Prostate gland (tissue), 2 donors: ENCODE measurements at regions not wholly inside any gene's neighbourhood (a gene's known extent, or its start where the extent isn't known, plus 50 kb on each side); places are given as distances from the start of the nearest gene placed in this dataset.

Experiments used
- DNase-seq: peaks from one replicate; pipeline ENCODE4 v3.0.0-alpha.2; 2019; ENCODE audit warnings: low spot score
- H3K27ac ChIP-seq, 2 donors: fragments of 200-600 bp; sonication (generic); 2 replicates each; pipeline ENCODE4 v1.5.1; 2017 to 2019
- H3K27me3 ChIP-seq: fragments of 200-600 bp; sonication (generic); replicated peaks from 2 replicates; pipeline ENCODE4 v1.5.1; 2019; ENCODE audit not compliant: insufficient read depth
- H3K36me3 ChIP-seq, 2 donors: fragments of 200-600 bp; sonication (generic); 1 replicate in 1 of 2; 2 replicates in 1 of 2; pipeline versions ENCODE4 v1.5.1 to v1.8.1; 2017 to 2019
- H3K4me1 ChIP-seq: fragments of 200-600 bp; sonication (generic); replicated peaks from 2 replicates; pipeline ENCODE4 v1.5.1; 2019
- H3K4me3 ChIP-seq, 2 donors: fragments of 200-600 bp; sonication (generic); 2 replicates each; pipeline ENCODE4 v1.5.1; 2017 to 2019
- H3K9me3 ChIP-seq: fragments of 200-600 bp; sonication (generic); 2 replicates; pipeline ENCODE4 v1.5.1; 2017
- CTCF ChIP-seq, 4 experiments: fragments of 200-600 bp in 2 of 4; fragments of 450-650 bp in 2 of 4; sonication (generic) in 2 of 4; IDR thresholded peaks; 1 replicate in 3 of 4; 2 replicates in 1 of 4; pipeline ENCODE4 v1.5.1; 2016 to 2019; ENCODE audit warnings: antibody characterized with exemption in 4 of 4, mild to moderate bottlenecking in 2 of 4, moderate library complexity in 2 of 4
- POLR2A ChIP-seq: fragments of 450-650 bp; IDR thresholded peaks from one replicate; pipeline ENCODE4 v1.6.1; 2016; ENCODE audit warnings: antibody characterized with exemption, mild to moderate bottlenecking
- POLR2AphosphoS5 ChIP-seq: sonication (generic); formaldehyde crosslinking; IDR thresholded peaks from one replicate; pipeline ENCODE4 v1.6.1; 2017; ENCODE audit warnings: antibody characterized with exemption
- WGBS: methylation state at CpG from one replicate; pipeline ENCODE4 v1.1.5; 2018; 5-methylcytosine and 5-hydroxymethylcytosine counted together
- intact Hi-C: fragments of 100-400 bp; cut with DNase I; formaldehyde crosslinking; loops from one replicate; pipeline ENCODE4 v1.14.2; 2022

GRCh38 chr11:11056316-11056715, 198.5 kb upstream of the ZBED5 start:
- no peaks in the 10 kb centered on the region for H3K27me3 ChIP-seq
- TF ChIP-seq CTCF (IDR thresholded peaks at IDR 0.05) (no peak), POLR2AphosphoS5 (no peak), POLR2A (no peak)
- no peak overlapping the region for H3K4me3 ChIP-seq
- H3K9me3 ChIP-seq = no peaks in the 10 kb centered on the region
- H3K36me3 ChIP-seq = no peaks in the 10 kb centered on the region
- 61% methylated on average over 1 of the region's 1 CpG for WGBS
- DNase-seq = no peak
- intact Hi-C loops = no loop called here
- no peaks in the 10 kb centered on the region for H3K4me1 ChIP-seq
- H3K27ac ChIP-seq = no peak overlapping the region

- H3K36me3 ChIP-seq = no peaks in the 10 kb centered on the region
- H3K4me1 ChIP-seq = no peaks in the 10 kb centered on the region
- no peak overlapping the region for H3K4me3 ChIP-seq
- H3K27ac ChIP-seq = no peak overlapping the region
- no peaks in the 10 kb centered on the region for H3K9me3 ChIP-seq
- TF ChIP-seq CTCF (IDR thresholded peaks at IDR 0.05) (no peak), POLR2A (no peak), POLR2AphosphoS5 (no peak)
- no peaks in the 10 kb centered on the region for H3K27me3 ChIP-seq
- DNase-seq = no peak
- WGBS = 48% methylated on average over 2 of the region's 2 CpGs
- intact Hi-C loops = no loop called here
These were observed 190.2 kb upstream of the ZBED5 start for GRCh38 chr11:11047851-11048610.

GRCh38 chr11:11046781-11047180, 188.9 kb upstream of the ZBED5 start:
- 87% methylated on average over 4 of the region's 4 CpGs for WGBS

GRCh38 chr11:11045156-11045930, 187.5 kb upstream of the ZBED5 start:
- Histone ChIP-seq H3K27ac (no peak overlapping the region), H3K4me1 (no peaks in the 10 kb centered on the region), H3K9me3 (no peaks in the 10 kb centered on the region), H3K27me3 (no peaks in the 10 kb centered on the region), H3K36me3 (no peaks in the 10 kb centered on the region), H3K4me3 (no peak overlapping the region)
- peak; percentile 15 for DNase-seq
- WGBS = 52% methylated on average over 6 of the region's 6 CpGs
- TF ChIP-seq POLR2AphosphoS5 = no peak
- no peak for TF ChIP-seq POLR2A
- TF ChIP-seq CTCF (IDR thresholded peaks at IDR 0.05) = no peak
- intact Hi-C loops = no loop called here

More at GRCh38 chr11:11046781-11047180, 188.9 kb upstream of the ZBED5 start:
- no peak overlapping the region for H3K27ac ChIP-seq
- H3K9me3 ChIP-seq = no peaks in the 10 kb centered on the region
- intact Hi-C loops = no loop called here
- no peaks in the 10 kb centered on the region for H3K36me3 ChIP-seq
- DNase-seq = no peak
- no peaks in the 10 kb centered on the region for H3K4me1 ChIP-seq
- H3K27me3 ChIP-seq = no peaks in the 10 kb centered on the region
- H3K4me3 ChIP-seq = no peak overlapping the region
- TF ChIP-seq CTCF (IDR thresholded peaks at IDR 0.05) = no peak
- TF ChIP-seq POLR2AphosphoS5 = no peak
